ENCODE measurements at regions not wholly inside any gene's neighbourhood (a gene's known extent, or its start where the extent isn't known, plus 50 kb on each side); places are given as distances from the start of the nearest gene placed in this dataset.
A peak's percentile ranks its signal among the peaks of the same experiment; 100 is the strongest.

- H3K27me3 ChIP-seq, result peaks cover 7% of the 10 kb centered on the region
- H3K36me3 ChIP-seq, result no peaks in the 10 kb centered on the region
- H3K9me3 ChIP-seq, result peaks cover 4% of the 10 kb centered on the region
- DNase-seq, result no peak
- H3K4me3 ChIP-seq, result no peak overlapping the region
Observed at GRCh38 chr16:9260666-9261065, 169.2 kb downstream of the HAPSTR1 start.

DNA sequence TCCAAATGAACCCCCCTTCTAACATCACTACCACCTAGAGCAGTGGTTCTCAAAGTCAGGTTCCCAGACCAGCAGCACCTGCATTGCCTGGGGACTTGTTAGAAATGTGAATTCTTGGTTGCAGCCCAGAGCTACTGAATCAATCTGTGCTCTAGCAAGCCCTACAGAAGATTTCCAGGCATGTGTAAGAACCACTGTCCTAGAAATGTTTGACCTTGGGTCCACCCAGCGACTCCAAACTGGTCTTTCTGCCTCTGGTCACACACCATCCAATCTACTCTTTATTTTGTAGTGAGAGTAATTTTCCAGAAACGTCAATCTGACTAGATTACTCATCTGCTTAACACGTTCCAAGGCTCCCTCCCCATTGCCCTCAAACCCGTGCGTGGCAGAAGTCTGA lies 169.9 kb downstream of the HAPSTR1 start:
- peaks cover 11% of the 10 kb centered on the region for H3K27me3 ChIP-seq
- no peaks in the 10 kb centered on the region for H3K36me3 ChIP-seq
- no peak overlapping the region for H3K4me3 ChIP-seq
- no peak for DNase-seq
- peaks cover 11% of the 10 kb centered on the region for H3K9me3 ChIP-seq

DNA sequence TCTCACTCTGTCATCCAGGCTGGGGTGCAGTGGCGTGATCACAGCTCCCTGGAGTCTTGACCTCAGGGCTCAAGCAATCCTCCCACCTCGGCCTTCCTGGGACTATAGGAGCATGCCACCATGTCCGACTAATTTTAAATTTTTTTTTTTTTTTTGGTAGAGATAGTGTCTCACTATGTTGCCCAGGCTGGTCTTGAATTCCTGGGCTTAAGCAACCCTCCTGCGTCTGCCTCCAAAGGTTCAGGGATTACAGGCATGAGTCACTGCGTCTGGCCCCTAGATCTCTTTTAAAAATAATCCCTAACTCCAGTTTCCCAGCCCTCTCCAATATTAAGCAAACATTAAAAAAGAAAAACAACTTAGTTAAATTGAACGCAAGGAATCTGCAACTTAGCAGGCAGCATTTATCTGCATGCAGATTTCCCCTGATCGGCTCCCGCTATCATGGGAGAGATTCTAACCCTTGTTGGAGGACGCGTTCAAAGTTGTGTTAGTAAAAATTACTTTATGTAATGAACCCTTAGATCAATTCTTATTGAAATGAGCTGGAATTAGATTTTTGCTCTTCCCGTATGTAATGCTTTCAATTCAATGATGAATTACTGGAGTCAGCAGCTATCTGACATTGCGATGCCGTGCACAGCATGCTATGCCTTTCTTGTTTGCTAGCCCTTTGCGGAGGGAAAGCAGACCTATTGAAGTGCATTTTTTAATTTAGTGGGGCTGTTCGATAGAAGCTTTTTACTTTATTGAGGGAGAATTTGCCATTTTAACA lies 171.7 kb downstream of the HAPSTR1 start:
- no peak for DNase-seq
- Histone ChIP-seq H3K9me3 (peaks cover 11% of the 10 kb centered on the region), H3K27me3 (peaks cover 17% of the 10 kb centered on the region), H3K4me3 (no peak overlapping the region), H3K36me3 (no peaks in the 10 kb centered on the region)

DNA sequence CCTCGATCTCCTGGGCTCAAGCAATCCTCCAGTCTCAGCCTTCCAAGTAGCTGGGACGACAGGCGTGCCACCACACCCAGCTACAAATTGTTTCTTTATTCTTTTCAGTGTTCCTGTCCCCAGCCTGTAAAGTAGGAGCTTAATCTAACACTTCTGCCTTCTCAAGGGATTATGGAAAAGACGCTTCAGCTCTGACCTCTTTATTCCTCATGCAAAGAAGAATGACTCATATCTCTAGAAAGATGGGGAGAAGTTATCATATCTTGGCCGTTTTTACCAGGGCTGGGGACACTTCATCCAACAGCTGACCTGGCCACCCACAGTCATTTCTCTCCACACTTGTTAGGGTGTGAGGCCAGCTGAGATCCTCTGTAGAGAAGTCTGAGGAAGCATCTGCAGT lies 172.6 kb downstream of the HAPSTR1 start:
- Histone ChIP-seq H3K27me3 (peaks cover 17% of the 10 kb centered on the region), H3K36me3 (no peaks in the 10 kb centered on the region), H3K9me3 (peaks cover 11% of the 10 kb centered on the region), H3K4me3 (no peak overlapping the region)
- no peak for DNase-seq

DNA sequence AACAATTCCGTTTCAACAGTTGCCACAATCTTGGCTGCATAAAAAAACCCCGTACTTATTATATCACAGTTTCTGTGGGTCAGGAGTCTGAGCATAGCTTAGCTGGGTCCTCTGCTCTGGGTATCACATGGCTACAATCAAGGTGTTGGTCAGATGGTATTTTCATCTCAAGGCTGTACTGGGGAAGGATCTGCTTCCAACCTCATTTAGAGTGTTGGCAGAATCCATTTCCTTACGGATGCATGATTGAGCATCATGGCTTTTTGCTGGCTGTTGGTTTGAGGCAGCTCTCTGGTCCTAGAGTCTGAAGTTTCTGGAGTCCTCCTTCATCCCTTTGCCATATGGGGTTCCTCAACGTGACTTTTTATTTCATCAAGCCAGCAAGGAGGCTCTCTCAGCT lies 177.0 kb downstream of the HAPSTR1 start:
- peaks cover 14% of the 10 kb centered on the region for H3K27me3 ChIP-seq
- H3K36me3 ChIP-seq, result no peaks in the 10 kb centered on the region
- peaks cover 11% of the 10 kb centered on the region for H3K9me3 ChIP-seq
- H3K4me3 ChIP-seq, result no peak overlapping the region
- no peak for DNase-seq

DNA sequence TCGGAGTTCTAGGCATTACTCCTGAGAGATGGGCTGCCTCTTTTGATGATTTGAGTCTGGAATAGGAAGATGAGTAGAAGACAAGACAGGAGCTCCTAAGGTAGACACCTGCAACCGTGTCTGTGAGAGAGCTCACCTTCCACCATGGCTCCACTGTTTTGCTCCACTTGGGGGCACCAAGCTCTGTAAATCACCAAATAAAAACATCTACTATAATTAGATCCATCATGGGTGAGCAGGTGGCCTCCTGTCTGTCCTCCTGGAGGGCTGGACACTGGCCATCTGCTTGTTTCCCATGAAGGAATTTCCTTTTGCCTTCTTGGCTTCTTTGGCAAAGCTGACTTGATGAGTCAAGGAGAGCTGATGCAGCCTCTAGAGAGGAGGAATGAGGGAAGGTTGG lies 179.0 kb downstream of the HAPSTR1 start:
- DNase-seq, result no peak
- H3K36me3 ChIP-seq, result no peaks in the 10 kb centered on the region
- no peak overlapping the region for H3K4me3 ChIP-seq
- H3K9me3 ChIP-seq, result peaks cover 9% of the 10 kb centered on the region
- H3K27me3 ChIP-seq, result peaks cover 13% of the 10 kb centered on the region

GRCh38 chr16:9270941-9271340 lies 179.5 kb downstream of the HAPSTR1 start:
- Histone ChIP-seq H3K36me3 (no peaks in the 10 kb centered on the region), H3K4me3 (no peak overlapping the region), H3K27me3 (peaks cover 9% of the 10 kb centered on the region), H3K9me3 (peaks cover 4% of the 10 kb centered on the region)
- no peak for DNase-seq

- Histone ChIP-seq H3K4me3 (no peak overlapping the region), H3K27me3 (0 out of 2 replicates have a peak, but pooled peaks cover 2% of the 10 kb centered on the region), H3K36me3 (no peaks in the 10 kb centered on the region), H3K9me3 (no peaks in the 10 kb centered on the region)
- no peak for DNase-seq
Observed at GRCh38 chr16:9271841-9272240, 180.4 kb downstream of the HAPSTR1 start.

GRCh38 chr16:9275377-9275776 lies 183.9 kb downstream of the HAPSTR1 start:
- no peak overlapping the region for H3K4me3 ChIP-seq
- no peaks in the 10 kb centered on the region for H3K27me3 ChIP-seq
- H3K9me3 ChIP-seq, result no peaks in the 10 kb centered on the region
- DNase-seq, result no peak
- H3K36me3 ChIP-seq, result no peaks in the 10 kb centered on the region

DNA sequence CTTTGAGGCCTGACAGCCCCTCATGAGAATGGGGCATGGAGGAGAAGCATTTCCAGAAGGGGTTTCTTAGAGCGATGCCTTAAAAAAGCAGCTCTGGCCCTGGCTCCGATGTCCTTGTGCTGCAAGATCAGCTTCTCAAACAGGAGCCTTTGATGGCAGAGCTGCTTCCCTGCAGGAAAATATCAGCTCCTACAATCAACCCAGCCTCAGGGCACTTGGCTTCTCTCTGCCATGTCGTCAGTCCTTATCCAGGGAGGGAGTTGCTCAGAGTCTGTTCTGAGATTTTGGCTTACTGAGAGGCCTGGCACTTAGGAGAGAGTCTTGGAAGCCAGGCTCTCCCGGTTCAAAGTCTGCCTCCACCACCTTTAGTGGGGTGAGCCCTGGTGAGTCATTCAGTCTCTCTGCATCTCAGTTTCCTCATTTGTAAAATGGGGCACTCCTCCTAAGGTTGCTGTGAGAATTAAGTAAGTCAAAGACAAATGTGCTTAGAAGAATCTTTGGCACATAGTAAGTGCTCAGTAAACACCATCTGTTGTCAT lies 184.4 kb downstream of the HAPSTR1 start:
- H3K4me3 ChIP-seq, result no peak overlapping the region
- no peaks in the 10 kb centered on the region for H3K36me3 ChIP-seq
- no peaks in the 10 kb centered on the region for H3K27me3 ChIP-seq
- H3K9me3 ChIP-seq, result no peaks in the 10 kb centered on the region
- no peak for DNase-seq

GRCh38 chr16:9279291-9280068 lies 188.0 kb downstream of the HAPSTR1 start:
- no peak overlapping the region for H3K4me3 ChIP-seq
- no peaks in the 10 kb centered on the region for H3K27me3 ChIP-seq
- no peaks in the 10 kb centered on the region for H3K9me3 ChIP-seq
- DNase-seq, result no peak
- H3K36me3 ChIP-seq, result no peaks in the 10 kb centered on the region

DNA sequence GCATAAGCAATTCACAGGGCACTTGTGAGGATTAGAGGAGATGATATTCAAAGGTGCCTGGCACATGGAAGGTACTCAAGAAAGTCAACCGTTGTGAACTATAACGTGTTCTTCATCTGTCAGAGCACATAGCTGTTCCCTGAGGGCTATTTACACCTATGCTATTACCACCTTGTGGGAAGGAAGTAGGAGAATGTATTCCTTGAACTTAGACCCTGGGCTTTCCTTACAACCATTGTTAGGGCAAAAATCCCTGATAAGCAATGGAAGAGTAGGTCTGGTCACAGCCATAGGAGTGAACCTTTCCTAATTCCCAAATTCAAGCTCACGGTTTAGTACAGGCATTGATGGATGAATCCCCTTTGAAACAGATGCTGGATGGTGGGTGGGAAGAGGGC lies 188.6 kb downstream of the HAPSTR1 start:
- H3K27me3 ChIP-seq, result no peaks in the 10 kb centered on the region
- no peaks in the 10 kb centered on the region for H3K9me3 ChIP-seq
- DNase-seq, result no peak

GRCh38 chr16:9286930-9287329 lies 195.5 kb downstream of the HAPSTR1 start:
- H3K4me3 ChIP-seq, result no peak overlapping the region
- no peak for DNase-seq

More for the DNA sequence above, 188.6 kb downstream of the HAPSTR1 start:
- Histone ChIP-seq H3K4me3 (no peak overlapping the region), H3K36me3 (no peaks in the 10 kb centered on the region)

DNA sequence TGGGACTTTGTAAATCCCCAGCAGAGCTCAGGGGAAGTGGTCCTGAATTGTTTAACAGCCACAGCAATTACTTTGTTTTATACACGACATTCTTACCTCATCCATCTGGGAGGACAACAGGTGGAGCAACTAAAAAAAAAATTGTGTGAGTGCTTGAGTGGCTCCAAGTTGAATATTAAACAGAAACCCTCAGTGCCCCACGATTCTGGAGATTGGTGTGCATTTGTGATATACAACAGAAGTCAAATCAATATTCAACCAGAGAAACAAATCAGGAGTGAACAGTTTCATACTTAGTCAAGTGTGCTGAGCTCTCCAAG lies 204.8 kb downstream of the HAPSTR1 start:
- DNase-seq, result no peak
- no peak overlapping the region for H3K4me3 ChIP-seq
- no peaks in the 10 kb centered on the region for H3K27me3 ChIP-seq
- H3K9me3 ChIP-seq, result peaks cover 3% of the 10 kb centered on the region; the same call in 1 of the 2 replicates
- no peaks in the 10 kb centered on the region for H3K36me3 ChIP-seq

More at GRCh38 chr16:9286930-9287329, 195.5 kb downstream of the HAPSTR1 start:
- Histone ChIP-seq H3K27me3 (no peaks in the 10 kb centered on the region), H3K9me3 (no peaks in the 10 kb centered on the region), H3K36me3 (no peaks in the 10 kb centered on the region)

DNA sequence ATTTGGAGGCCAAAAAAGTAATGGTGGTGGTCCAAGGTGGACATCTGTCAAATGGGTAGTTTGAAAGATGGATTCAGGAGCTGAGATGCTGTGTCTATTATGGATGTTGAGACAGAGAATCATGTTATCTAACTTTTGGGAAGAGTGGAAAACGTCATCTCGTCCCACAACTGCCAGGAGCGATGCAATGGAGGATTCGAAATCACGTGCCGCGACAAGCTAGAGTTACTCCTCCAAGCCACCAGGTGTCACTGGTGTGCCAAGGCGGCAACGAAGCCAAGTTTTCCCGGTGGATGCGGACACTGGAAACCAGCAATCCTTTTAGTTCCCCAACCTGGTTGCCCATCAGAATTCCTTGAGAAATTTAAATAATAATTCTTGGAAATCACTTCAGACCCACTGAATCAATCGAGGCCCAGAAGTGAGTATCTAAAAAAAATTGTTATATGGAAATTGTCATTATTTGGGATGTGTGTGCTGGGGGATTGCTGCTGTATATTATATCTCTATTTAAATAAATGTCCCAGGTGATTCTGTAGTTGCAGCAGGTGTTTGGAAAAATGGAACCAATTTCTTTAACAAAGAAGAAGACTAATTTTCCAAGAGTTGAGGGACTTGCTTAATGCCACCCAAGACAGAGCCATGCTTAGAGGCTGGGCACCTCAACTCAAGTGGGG lies 206.1 kb downstream of the HAPSTR1 start:
- H3K4me3 ChIP-seq, result no peak overlapping the region
- H3K9me3 ChIP-seq, result peaks cover 3% of the 10 kb centered on the region; the same call in 1 of the 2 replicates
- no peaks in the 10 kb centered on the region for H3K36me3 ChIP-seq
- H3K27me3 ChIP-seq, result no peaks in the 10 kb centered on the region
- peak; percentile 39 for DNase-seq

DNA sequence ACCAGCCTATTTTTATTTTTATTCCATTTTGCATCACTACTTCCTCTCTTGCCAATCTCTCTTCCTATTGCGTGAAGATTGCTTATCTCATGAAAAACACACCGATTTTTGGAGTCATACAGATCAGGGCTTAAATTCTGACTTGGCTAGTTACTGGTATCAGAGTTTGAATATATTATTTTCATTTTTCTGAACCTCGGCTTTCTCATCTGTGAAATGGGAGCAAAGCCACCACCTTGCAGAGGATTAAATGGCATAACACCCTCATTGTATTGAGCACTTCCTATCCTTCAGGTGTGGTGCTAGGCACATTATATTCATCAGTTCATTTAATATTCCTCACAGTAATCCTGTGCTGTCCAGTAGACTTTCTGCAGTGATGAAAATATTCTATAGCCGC lies 208.8 kb downstream of the HAPSTR1 start:
- Histone ChIP-seq H3K4me3 (no peak overlapping the region), H3K9me3 (peaks cover 3% of the 10 kb centered on the region; the same call in 1 of the 2 replicates), H3K36me3 (no peaks in the 10 kb centered on the region), H3K27me3 (no peaks in the 10 kb centered on the region)
- DNase-seq, result no peak

DNA sequence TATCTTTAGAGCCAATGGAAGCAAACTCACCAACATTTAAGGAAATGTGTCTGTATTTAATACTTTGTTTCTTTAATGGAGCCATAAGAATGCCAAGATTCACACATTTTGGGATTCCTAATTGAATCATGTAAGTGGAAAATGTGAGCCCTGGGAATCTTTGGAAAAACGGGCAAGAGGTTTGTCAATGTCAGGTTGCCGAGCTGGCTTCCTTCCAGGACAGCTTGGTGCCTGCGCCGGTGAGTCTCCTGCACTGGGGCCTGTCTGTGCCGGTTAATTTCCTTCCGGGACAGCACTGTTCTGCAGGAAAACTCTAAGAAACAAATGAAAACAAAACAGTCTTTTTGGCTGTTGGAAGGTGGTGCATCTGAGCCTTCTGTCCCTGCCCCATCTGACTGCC lies 210.6 kb downstream of the HAPSTR1 start:
- peaks cover 3% of the 10 kb centered on the region; the same call in 1 of the 2 replicates for H3K9me3 ChIP-seq
- H3K4me3 ChIP-seq, result no peak overlapping the region
- H3K36me3 ChIP-seq, result no peaks in the 10 kb centered on the region
- H3K27me3 ChIP-seq, result no peaks in the 10 kb centered on the region
- DNase-seq, result no peak

Data from MG63 (cell line).